Sigmoid colon (tissue), 4 donors: ENCODE measurements at regions not wholly inside any gene's neighbourhood (a gene's known extent, or its start where the extent isn't known, plus 50 kb on each side); places are given as distances from the start of the nearest gene placed in this dataset.

Experiments
- CTCF ChIP-seq, 4 experiments: fragments of 450-650 bp in 3 of 4; fragments of 200-600 bp in 1 of 4; IDR thresholded peaks; one replicate each; pipeline ENCODE4 v1.5.1; 2016 to 2019; ENCODE audit warnings: antibody characterized with exemption in 4 of 4, mild to moderate bottlenecking in 3 of 4, moderate library complexity in 2 of 4
- EP300 ChIP-seq, 4 donors: sonication (generic); formaldehyde crosslinking; IDR thresholded peaks; one replicate each; pipeline ENCODE4 v1.6.1; 2017; ENCODE audit warnings: antibody characterized with exemption in 4 of 4
- POLR2A ChIP-seq, 2 donors: fragments of 450-650 bp; IDR thresholded peaks; one replicate each; pipeline ENCODE4 v1.6.1; 2016; ENCODE audit warnings: antibody characterized with exemption in 2 of 2, mild to moderate bottlenecking in 2 of 2, moderate library complexity in 2 of 2
- POLR2AphosphoS5 ChIP-seq, 4 donors: sonication (generic); formaldehyde crosslinking; IDR thresholded peaks; one replicate each; pipeline ENCODE4 v1.6.1; 2017; ENCODE audit warnings: antibody characterized with exemption in 4 of 4

DNA sequence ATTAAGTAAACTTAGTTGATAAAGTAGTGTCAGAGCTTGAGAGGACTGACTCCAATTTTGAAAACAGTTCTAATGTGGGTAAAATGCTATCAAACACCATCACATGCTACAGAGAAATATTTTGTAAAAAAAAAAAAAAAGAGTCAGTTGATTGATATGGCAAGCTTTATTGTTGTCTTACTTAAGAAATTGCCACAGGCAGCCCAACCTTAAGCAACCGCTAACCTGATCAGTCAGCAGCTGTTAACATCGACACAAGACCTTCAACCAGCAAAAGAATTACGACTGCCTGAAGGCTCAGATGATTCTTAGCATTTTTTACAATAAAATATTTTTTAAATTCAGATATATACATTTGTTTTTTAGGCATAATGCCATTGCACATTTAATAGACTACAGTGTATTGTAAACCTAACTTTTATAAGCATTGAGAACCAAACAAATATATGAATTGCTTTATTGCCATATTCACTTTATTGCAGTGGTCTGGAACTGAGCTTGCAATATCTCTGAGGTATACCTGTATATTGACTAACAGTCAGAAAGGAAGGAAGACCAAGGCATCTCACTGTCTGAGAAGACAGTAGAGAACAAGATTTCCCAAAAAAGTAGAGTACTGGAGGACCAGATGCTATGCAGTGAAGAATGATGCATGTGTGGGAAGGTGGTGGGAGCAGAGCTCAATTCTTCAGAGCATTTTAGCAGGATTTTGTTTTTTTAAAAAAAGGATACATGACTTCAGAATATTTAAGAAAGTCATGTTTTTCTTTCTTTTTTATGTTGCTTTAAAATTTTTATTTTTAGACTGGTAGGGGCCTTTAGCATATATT, 973.8 kb upstream of the GYPC start:
- TF ChIP-seq CTCF (IDR thresholded peaks at IDR 0.05), result no peak
- TF ChIP-seq POLR2AphosphoS5 (IDR thresholded peaks at IDR 0.05), result no peak
- no peak for TF ChIP-seq EP300 (IDR thresholded peaks at IDR 0.05)
- no peak for TF ChIP-seq POLR2A (IDR thresholded peaks at IDR 0.05)
